GM21825 (cell line): ENCODE measurements at regions not wholly inside any gene's neighbourhood (a gene's known extent, or its start where the extent isn't known, plus 50 kb on each side); places are given as distances from the start of the nearest gene placed in this dataset.
"Not testable (repeated sequence)": the region's sequence is repeated elsewhere in the genome, so short reads cannot be mapped to it uniquely, and the experiment has no call there.

Experiments
- ATAC-seq: cut with Tn5 transposase; IDR thresholded peaks from one replicate; pipeline ENCODE4 v1.9.1; 2021; ENCODE audit warnings: mild to moderate bottlenecking, moderate library complexity; ENCODE audit not compliant: unreplicated experiment

DNA sequence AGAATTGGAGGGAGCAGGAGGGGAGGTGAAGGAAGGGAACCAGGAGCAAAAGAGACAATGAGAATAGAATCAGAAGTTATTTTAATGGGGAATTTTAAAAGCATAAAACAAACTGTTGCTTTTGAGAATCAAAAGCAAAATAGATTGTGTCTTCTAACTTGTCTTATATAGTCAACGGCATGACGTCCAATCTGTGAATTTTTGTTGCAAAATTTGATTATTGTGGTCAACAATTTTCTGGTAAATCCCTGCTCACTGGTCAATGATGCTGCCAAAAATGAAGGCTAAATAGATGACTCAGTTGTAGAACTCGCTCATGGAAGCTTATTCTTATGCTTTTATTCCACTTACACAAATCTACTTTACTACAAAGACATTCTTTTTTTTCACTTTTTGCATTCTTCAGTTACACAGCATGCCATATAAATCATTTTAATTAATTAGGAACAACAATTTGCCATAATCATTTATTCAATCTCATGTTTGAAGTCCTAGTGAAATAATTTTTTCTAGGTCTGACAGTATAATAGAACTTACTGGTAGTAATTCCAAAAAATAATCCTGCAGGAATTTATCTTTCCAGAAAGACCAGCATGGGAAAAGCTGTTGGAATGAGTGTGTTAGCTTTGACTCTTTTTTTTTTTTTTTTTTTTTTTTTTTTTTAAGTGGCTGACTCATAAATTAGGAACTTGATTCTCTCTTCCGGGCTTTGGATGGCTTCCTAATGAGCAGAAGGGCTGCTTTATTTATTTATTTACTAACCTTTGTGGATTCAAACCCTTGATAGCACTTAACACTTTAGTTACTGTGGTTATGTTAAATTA lies 256.9 kb downstream of the SPRY2 start:
- no peak for ATAC-seq

- ATAC-seq, result no peak
These were observed 257.7 kb downstream of the SPRY2 start for GRCh38 chr13:80083081-80083852.

DNA sequence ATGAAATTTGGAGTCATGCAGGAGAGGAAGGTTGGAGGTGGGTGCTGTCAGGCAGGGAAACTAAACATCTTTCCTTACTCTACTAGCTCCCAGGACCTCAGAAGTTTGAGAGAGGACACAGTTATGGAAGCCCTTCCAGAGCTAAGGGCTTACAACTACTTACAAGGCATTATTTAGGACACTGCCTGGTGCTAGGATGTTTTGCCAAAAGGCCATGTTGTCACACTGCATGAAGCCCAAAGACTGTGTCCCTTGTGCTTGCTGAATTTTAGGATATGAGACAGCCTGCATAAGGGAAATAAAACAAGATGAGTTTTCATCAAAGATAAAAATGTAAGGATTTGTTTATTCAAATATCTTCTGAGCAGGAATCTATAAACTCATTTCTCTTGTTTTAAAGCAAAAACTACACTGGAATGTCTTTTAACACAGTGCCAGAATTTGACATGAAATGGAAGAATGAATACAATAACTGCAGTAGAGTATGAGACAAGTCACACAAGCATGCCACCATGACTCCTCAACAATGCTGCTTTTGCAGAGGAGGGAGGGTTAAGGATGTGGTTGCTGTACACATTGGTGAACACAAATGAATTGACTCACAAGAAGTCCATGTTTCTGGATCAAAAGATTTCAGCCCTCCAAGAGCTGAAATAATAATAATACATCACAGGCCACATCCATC lies 258.4 kb downstream of the SPRY2 start:
- no peak for ATAC-seq

GRCh38 chr13:80074811-80075210 lies 266.1 kb downstream of the SPRY2 start:
- no peak for ATAC-seq

- no peak for ATAC-seq
These were observed 266.7 kb downstream of the SPRY2 start for GRCh38 chr13:80074143-80074752.

GRCh38 chr13:80072231-80072630 lies 268.7 kb downstream of the SPRY2 start:
- no peak for ATAC-seq

- ATAC-seq, result no peak
These were observed 270.8 kb downstream of the SPRY2 start for GRCh38 chr13:80070024-80070703.

DNA sequence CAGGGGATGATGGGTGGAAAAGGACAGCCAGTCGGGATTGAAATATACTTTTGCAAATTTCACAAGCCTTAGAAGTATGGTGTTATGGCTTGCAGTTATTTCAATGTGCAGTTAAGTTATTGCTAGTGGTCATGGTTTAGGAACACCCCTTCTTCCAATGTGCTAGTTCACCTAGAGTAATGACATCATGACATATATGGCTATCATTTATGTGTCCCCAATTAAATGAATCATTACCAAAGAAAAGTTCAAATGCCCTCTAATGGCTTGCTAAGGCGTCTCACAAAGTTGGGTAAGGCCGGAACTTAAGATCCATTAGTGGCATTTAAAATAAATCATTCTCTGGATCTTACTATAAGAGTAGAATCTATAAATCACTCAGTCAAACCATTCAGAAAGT lies 271.6 kb downstream of the SPRY2 start:
- no peak for ATAC-seq

GRCh38 chr13:80065996-80066395 lies 274.9 kb downstream of the SPRY2 start:
- ATAC-seq, result no peak

GRCh38 chr13:80062416-80062815 lies 278.5 kb downstream of the SPRY2 start:
- ATAC-seq, result not testable (repeated sequence)

DNA sequence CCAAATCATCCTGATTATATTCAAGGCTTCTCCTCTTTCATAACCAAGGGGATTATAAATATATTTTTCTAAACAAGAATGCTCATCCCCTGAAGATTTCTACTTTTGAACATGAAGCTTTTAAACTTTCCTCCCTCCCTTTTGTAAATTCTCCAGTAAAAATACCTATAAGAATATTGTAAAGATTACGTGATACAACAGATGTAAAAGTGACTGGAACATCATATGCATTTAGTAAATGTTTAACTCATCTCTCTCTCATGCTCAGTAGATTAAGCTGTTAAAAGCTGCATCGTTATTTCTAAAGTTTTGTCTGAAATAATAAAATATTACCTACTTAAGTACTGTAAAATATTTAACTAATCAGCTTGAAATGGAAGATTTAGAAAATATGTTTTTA lies 281.1 kb downstream of the SPRY2 start:
- no peak for ATAC-seq

DNA sequence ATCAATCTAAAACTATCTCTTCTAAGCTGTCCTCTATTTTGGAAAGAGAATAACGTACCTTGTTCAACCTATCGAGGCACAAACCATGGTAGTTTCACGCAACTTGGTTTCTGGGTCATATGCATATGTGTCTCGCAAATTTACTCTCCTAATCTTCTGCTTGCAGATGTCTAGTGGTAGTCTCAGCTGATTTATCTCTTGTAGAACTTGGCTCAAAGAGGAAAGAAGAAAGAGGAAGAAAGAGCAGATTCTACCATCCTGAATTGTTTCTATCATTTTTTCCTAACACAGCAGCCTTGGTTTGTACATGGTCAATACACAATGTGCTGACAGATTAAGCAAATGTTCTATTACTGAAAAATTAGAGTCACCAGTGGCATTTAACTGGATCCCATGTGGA lies 282.3 kb downstream of the SPRY2 start:
- ATAC-seq, result no peak

GRCh38 chr13:80055847-80056246 lies 285.1 kb downstream of the SPRY2 start:
- ATAC-seq, result no peak

DNA sequence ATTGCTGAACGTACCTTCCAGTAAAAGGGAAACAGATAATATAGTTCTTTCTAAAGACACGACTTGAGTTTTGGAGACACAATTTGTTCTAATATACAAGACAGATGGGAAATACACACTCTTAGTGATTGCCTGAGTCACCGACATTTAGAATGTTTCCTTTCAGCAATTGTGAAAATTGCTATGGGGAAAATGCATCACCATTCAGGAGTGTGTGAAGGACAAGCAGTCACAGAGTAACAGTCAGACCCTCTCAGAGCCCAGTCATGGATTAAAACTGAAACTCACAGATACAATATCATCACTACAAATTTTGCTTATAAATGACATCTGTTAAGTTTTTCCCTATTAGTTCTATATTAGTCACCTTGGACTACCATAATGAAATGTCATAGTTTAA lies 286.1 kb downstream of the SPRY2 start:
- ATAC-seq, result no peak

DNA sequence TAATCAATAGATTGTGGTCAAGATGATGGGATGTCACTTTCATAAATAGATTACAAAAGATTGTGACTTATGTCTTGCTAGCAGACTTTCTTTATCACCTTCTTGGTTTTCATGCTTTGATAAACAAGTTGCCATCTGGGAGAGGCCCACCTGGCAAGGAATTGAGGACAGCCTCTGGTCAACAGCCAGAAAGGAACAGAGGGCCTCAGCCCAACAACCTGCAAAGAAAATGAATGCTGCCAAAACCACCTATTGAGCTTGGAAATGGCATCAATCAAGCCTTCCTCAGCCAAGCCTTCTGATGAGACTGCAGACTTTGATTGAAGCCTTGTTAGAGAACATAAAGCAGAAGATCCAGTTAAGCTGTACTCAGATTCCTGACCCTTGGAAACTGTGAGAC lies 288.6 kb downstream of the SPRY2 start:
- no peak for ATAC-seq

GRCh38 chr13:80050252-80050651 lies 290.7 kb downstream of the SPRY2 start:
- ATAC-seq, result no peak

DNA sequence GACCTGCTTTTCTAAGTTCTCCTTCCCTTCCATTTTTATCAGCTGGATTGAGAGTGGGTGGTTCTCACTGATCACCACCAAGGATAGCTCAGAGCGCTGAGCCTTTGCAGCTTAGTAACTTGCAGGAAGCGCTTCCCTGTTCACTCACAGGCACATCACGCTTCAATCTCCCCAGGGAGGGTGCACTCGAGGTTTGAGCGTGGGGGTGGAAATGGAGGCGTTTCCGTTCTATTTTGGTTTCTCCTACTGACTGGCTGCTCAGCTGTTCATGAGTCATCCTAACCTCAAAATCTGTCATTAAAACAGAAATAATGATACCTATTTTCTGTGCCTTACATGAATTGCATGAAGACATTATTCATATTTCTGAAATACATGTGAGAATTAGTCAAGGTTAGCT lies 292.1 kb downstream of the SPRY2 start:
- peak; percentile 98 for ATAC-seq

- no peak for ATAC-seq
These were observed 292.9 kb downstream of the SPRY2 start for GRCh38 chr13:80048030-80048429.

DNA sequence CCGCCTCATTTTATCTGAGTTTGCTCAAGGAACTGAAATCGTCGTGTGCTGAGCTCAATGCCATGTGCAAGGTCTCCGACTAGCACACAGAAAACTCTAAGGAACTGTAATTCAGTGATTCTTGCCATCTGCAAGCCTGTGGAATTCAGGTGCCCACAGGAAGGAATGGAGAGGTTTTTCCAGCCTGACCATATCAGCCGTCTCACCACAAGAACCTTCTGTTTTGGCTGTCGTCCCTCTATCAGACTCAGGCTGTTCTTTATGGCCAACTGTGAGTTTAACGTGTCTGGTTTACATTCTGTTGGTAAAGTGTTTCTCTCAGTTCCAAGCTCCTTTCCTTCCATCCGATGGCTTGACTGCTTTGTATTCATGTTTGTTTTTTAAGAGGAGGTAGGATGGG lies 293.5 kb downstream of the SPRY2 start:
- no peak for ATAC-seq

- ATAC-seq, result no peak
These were observed 300.0 kb downstream of the SPRY2 start for GRCh38 chr13:80040981-80041317.
